Astrocyte of the cerebellum (primary cell): ENCODE measurements at regions not wholly inside any gene's neighbourhood (a gene's known extent, or its start where the extent isn't known, plus 50 kb on each side); places are given as distances from the start of the nearest gene placed in this dataset.

Source experiments
- DNase-seq: peaks from one replicate; pipeline ENCODE4 v3.0.0-alpha.2; 2011; ENCODE audit warnings: low read depth
- H3K4me3 ChIP-seq: 2 replicates; pipeline ENCODE4 v1.5.1; 2011; ENCODE audit warnings: mild to moderate bottlenecking, low read depth, low read length, moderate library complexity
- in situ Hi-C: cut with HindIII; loops from 2 replicates; pipeline ENCODE4 v1.10.0; 2017; ENCODE audit warnings: low sequenced_read_pairs
- TF ChIP-seq, protein P1 (sequence below): IDR thresholded peaks from 2 replicates; pipeline ENCODE4 v1.5.1; 2012; ENCODE audit warnings: low read length, low read depth, moderate library complexity, mild to moderate bottlenecking; ENCODE audit errors: missing control alignments

DNA sequence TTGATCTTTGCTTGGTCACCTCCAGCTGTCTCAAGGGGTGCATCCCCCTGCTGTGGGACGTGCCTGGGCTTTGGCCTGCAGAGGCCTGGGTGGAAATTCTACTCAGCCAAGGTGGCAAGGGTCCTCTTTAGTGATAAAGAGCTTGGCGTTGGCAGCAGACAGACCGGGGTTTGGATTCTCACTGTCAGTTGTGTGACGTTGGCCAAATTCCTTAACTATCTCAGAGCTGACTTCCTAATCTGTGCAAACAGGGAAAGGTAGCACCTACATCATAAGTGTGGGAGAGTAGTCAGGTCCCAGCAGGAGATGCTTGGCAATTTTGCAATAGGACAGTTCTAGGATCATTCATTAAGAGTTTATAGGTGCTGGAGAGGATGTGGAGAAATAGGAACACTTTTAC, 154.3 kb upstream of the GSC start:
- in situ Hi-C loops: no loop called here
- DNase-seq: no peak
- no peak overlapping the region for H3K4me3 ChIP-seq
- TF ChIP-seq, protein P1, sequence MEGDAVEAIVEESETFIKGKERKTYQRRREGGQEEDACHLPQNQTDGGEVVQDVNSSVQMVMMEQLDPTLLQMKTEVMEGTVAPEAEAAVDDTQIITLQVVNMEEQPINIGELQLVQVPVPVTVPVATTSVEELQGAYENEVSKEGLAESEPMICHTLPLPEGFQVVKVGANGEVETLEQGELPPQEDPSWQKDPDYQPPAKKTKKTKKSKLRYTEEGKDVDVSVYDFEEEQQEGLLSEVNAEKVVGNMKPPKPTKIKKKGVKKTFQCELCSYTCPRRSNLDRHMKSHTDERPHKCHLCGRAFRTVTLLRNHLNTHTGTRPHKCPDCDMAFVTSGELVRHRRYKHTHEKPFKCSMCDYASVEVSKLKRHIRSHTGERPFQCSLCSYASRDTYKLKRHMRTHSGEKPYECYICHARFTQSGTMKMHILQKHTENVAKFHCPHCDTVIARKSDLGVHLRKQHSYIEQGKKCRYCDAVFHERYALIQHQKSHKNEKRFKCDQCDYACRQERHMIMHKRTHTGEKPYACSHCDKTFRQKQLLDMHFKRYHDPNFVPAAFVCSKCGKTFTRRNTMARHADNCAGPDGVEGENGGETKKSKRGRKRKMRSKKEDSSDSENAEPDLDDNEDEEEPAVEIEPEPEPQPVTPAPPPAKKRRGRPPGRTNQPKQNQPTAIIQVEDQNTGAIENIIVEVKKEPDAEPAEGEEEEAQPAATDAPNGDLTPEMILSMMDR: no peak

- H3K4me3 ChIP-seq: no peak overlapping the region
- TF ChIP-seq, protein P1: no peak
- no peak for DNase-seq
- in situ Hi-C loops: no loop called here
Measured at GRCh38 chr14:94923786-94924185, 153.9 kb upstream of the GSC start.

DNA sequence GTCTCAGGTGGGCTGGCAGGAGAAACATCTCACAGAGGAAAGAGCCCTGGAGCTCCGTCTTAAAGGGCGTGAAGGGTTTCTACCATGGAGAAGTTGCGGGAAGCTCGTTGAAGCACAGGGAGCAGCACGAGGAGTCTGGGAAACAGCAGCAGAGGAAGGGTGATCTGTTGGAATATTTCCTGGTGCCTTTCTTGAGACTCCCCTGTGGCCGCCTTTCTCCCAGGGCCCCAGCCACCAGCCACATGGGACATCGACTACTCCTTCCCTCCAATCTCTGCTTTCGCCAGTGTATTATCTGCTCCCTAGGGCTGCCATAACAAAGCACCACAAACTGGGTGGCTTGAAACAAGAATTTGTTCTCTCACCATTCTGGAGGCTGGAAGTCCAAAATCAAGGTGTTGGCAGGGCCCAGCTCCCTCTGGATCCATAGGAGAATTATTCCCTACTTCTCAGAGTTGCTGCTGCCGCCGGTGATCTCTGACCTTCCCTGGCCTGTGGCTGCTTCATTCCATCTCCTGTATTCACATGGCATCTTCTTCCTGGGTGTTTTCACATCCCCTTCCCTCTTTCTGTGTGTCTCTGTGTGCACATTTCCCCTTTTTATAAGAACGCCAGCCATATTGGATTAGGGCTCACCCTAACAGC, 152.8 kb upstream of the GSC start:
- in situ Hi-C loops: no loop called here
- TF ChIP-seq, protein P1: no peak
- no peak overlapping the region for H3K4me3 ChIP-seq
- DNase-seq: no peak

DNA sequence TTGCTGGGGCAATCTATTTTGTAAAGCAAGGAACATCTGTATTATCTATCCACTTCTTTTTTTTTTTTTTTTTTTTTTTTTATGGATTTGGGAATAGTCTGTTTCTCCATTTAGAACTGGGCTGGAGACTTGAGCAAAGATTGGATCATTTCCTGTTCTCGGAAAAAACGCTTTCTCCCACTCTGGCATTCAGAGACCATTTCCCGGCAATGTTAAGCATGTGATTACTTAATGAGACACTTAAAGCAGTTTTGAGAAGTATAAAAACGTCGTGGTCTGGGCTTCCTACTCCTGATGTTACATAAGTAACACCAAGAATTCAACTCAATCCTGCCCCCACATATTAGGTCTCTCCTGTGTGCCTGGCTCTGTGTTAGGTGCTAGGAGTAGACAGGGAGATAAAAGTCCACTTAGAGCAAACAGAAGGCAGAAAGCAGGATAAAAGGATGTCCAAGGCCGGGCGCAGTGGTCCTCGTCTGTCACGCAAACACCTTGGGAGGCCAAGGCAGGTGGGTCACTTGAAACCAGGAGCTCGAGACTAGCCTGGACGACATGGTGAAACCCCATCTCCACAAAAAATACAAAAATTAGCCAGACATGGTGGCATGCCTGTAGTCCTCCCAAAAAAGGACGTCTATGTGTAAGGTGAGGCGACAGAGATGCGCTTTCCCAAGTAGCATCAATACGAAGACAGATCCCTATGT, 152.1 kb upstream of the GSC start:
- in situ Hi-C loops: no loop called here
- TF ChIP-seq, protein P1: no peak
- no peak for DNase-seq
- H3K4me3 ChIP-seq: no peak overlapping the region

GRCh38 chr14:94921456-94921855, 151.5 kb upstream of the GSC start:
- TF ChIP-seq, protein P1: no peak
- in situ Hi-C loops: no loop called here
- DNase-seq: no peak
- H3K4me3 ChIP-seq: no peak overlapping the region

GRCh38 chr14:94919896-94920295, 150.0 kb upstream of the GSC start:
- in situ Hi-C loops: no loop called here
- TF ChIP-seq, protein P1: no peak
- no peak overlapping the region for H3K4me3 ChIP-seq
- no peak for DNase-seq
